ENCODE measurements at regions not wholly inside any gene's neighbourhood (a gene's known extent, or its start where the extent isn't known, plus 50 kb on each side); places are given as distances from the start of the nearest gene placed in this dataset.

- TF ChIP-seq RXRA (IDR thresholded peaks at IDR 0.05) (no peak), CTCF (IDR thresholded peaks at IDR 0.05; ENCODE audit: low read depth, low read length, missing input control) (no peak), JUND (IDR thresholded peaks at IDR 0.05) (no peak), FOXA1 (IDR thresholded peaks at IDR 0.05) (no peak), HNF4A (conservative IDR thresholded peaks at IDR 0.05) (no peak), EGR1 (IDR thresholded peaks at IDR 0.05; ENCODE audit: low read depth in 2 of 2) (no peak), RAD21 (IDR thresholded peaks at IDR 0.05) (no peak), REST (IDR thresholded peaks at IDR 0.05) (no peak), ZBTB33 (IDR thresholded peaks at IDR 0.05) (no peak), MAX (IDR thresholded peaks at IDR 0.05) (no peak), YY1 (IDR thresholded peaks at IDR 0.05) (no peak), NR2F2 (IDR thresholded peaks at IDR 0.05) (no peak)
Observed at GRCh38 chr2:207338220-207338607, 172.5 kb upstream of the KLF7 start.

Data from liver (tissue), 3 donors.